ENCODE measurements at regions not wholly inside any gene's neighbourhood (a gene's known extent, or its start where the extent isn't known, plus 50 kb on each side); places are given as distances from the start of the nearest gene placed in this dataset.
"Not testable (repeated sequence)": the region's sequence is repeated elsewhere in the genome, so short reads cannot be mapped to it uniquely, and the experiment has no call there.

DNA sequence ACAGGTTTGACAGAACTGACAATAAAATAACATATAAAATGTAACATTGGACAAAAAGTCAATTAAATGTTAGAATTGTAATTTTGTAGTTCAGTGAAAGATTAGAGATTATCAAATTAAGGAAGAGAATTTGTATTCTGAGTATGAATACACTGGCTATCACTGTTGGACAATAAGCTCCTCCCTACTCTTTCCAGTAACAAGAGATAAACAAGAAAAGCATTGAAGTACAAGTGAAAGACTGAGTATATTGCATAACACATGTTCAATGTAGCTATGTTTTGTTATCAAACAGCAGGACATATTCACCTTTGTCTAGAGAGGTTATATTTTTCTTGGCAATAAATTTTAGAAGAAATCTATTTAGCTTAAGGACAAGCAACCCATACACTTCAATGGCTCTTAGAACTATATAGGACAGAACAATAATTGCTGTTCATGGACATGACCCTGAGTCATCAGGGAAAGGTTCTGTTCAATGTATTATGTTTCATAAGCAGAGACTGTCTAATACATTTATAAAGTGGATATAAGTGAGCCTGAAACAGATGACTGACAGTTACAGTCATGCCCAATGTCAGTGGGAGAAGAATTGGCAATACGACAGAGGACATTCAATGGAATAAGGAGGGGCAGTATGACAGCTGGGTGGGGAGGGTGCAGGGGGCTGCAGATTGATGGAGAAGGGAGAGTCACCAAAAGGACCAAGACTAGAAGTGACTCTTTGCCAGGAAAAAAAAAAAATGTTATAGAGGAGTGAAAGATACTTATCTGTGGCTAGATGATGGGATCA, 520.4 kb downstream of the FRK start:
- DNase-seq, result no peak

DNA sequence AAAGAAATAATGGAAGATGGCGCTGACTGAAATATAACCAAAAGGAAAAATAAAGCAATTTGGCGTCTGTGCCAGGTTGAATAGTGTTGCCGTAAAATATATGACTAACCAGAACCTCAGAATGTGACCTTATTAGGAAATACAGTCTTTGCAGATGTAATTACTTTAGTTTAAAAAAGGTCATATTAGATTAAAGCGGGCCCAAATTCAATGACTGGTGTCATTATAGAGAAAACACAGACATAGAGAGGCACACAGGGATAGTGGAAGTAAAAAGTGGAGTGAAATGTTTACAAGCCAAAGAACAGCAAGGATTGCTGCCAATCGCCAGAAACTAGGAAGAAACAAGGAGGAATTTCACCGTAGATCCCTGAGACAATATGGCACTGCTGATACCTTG, 521.2 kb downstream of the FRK start:
- DNase-seq, result no peak

DNA sequence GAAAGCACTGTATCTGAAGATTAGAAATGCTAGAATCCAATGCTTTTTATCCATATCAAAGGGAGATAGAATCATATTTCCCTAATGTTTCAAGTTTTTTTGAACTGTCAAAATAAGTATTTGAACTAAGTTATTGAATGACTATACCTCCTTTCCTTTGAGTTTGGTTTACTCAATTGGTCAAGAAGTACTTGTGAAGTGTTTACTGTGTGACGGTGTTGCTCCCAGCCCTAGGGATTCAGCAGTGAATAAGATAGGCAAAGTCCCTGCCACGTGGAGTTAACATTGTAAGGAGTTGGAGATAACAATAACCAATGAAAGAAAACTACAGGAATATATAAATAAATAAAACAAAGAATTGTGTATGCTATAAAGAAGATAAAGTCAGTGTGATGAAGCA, 535.9 kb downstream of the FRK start:
- no peak for DNase-seq

DNA sequence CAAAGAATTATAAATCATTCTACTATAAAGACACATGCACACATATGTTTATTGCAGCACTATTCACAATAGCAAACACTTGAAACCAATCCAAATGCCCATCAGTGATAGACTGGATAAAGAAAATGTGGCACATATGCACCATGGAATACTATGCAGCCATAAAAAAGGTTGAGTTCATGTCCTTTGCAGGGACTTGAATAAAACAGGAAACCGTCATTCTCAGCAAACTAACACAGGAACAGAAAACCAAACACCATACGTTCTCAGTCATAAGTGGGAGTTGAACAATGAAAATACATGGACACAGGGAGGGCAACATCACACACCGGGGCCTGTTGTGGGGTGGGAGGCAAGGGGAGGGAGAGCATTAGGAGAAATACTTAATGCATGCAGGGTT, 538.9 kb downstream of the FRK start:
- not testable (repeated sequence) for DNase-seq

DNA sequence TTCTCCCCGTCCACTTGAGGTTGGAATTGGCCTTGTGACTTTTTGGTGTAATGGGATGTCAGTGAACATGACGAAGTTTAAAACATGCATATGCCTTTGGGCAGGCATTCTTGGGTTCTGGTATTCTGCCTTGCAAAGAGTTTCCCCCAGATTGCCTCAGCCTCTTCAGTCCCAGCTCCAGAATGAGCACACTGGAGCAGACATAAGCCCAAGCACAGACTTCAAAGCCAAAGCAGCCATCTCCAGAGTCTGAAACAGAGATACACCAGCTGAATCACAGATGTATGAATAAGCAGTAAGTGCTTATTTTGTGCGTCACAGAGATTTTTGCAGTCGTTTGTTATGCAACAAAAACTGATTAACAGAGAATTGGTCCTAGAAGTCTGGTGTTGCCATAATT, 546.0 kb downstream of the FRK start:
- DNase-seq, result no peak

DNA sequence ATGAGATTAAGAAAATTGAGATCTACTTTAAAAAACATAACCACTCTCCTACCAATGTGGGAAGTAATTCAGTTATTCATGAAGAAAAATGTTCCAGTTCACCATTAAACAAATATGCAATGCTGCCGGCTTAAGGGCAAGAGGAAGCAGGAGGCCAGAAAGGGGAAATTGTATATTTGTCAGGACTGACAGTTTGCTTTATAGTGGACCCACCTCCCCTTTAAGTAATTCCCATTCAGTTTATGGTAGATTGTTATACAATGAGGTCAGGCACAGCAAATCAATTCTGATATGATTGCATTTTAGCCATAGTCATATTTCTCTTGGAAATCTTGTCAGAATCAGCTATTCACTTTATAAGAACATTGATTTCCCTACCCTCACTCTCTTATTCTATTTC, 547.8 kb downstream of the FRK start:
- no peak for DNase-seq

DNA sequence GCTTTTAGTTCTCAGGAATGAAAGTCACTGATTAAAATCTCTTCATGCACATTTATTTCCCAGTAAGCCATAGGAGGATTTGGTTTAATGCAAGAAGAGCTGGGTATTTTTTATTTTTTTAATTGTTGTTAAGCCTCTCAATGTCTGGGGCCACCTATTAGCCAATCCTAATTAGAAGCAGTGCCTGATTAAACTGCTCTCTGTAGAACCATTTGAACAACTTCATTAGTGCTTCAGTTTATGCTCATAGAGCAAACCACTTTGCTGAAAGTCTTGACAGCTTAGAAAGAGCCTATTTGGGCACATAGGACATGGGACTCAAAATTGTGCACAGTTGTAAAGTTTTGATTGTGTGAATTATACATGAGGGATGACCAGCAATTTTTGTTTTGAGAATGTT, 548.9 kb downstream of the FRK start:
- no peak for DNase-seq

DNA sequence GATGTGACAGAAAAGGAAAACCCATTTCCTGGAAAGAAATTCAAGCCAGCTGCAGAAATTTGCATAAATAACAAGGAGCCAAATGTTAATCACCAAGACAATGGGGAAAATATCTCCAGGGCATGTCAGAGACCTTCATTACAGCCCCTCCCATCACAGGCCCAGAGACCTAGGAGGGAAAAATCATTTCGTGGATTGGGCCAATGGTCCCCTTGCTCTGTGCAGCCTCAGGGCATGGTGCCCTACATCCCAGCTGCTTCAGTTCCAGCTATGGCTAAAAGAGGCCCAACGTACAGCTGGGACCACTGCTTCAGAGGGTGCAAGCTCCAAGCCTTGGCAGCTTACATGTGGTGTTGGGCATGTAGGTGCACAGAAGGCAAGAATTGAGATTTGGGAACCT, 558.3 kb downstream of the FRK start:
- not testable (repeated sequence) for DNase-seq

DNA sequence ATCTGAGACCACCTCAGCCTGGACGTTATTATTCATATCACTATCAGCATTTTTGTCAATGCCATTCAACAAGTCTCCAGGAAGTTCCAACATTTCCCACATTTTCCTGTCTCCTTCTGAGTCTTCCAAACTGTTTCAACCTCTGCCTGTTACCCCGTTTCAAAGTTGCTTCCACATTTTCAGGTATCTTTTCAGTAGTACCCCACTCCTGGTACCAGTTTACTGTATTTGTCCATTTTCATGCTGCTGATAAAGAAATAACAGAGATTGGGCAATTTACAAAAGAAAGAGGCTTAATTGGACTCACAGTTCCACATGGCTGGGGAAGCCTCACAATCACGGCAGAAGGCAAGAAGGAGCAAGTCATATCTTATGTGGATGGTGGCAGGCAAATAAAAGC, 565.5 kb downstream of the FRK start:
- no peak for DNase-seq

DNA sequence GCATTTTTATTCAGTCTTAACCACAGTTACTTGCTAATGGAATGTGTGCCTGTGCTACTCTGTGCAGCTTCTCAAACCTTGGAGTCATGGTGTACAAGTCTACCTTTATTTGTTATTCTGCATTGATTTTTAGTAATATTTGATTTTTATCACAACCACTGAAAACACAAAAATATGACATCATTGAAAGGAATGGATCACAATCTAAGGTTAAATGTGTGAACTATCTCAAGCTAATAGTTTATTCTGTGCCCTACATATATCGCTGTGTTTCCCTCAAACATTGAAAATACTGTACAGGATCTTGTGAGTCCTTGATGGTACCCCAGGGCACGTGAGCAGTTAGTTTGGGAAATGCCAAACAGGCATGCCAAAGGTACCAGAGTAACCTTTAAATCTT, 573.4 kb downstream of the FRK start:
- no peak for DNase-seq

DNA sequence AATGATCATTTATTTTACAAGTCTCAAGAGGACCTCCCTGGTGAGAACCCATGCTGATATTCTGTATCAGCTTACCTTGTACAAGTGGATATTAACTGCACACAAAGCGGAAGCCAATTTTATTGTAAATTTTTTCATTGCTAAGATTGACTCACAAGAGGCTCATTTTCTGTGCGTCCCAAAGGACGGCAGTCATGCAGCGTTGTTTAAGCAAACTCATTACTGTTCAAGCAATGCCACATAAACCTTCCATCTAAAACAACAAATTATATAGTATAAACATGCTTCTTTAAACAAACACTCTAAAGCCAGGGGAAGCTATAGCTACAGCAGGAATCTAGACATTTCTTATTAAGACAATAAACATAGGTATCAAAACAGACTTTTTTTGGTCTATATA, 575.3 kb downstream of the FRK start:
- DNase-seq, result no peak

DNA sequence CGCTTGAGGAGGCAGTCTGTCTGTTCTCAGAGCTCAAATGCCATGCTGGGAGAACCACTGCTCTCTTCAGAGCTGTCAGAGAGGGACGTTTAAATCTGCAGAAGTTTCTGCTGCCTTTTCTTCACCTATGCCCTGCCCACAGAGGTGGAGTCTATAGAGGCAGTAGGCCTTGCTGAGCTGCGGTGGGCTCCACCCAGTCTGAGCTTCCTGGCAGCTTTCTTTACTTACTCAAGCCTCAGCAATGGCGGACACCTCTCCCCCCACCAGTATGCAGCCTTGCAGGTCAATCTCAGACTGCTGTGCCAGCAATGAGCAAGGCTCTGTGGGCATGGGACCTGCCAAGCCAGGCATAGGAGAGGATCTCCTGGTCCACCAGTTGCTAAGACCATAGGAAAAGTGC, 580.1 kb downstream of the FRK start:
- DNase-seq, result not testable (repeated sequence)

DNA sequence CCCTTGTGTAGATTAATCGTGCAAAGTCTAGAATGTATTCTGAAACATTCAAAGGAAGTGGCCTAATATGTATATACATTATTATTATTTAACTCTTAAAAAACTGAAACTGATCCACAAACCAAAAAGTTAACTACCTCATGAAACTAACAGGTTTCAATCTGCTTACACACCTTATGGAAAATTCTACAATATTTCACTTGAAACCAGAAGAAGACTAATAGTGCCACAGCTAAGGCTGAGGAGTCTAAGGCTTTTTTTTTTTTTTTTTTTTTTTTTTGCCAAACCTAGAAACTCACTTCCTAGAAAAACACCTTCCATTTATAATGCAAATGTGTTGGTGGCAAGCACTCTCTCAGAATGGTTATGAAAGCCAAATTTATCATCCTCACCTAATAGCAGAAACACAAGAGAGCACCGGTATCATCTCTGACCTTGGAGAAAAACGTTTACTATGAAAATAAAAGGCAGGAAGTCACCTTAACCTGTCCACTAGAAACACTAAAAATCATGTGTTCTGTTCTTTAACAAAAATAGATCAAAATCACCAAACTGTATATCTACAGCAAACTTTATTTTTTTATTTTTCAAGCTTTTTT, 586.1 kb downstream of the FRK start:
- no peak for DNase-seq

DNA sequence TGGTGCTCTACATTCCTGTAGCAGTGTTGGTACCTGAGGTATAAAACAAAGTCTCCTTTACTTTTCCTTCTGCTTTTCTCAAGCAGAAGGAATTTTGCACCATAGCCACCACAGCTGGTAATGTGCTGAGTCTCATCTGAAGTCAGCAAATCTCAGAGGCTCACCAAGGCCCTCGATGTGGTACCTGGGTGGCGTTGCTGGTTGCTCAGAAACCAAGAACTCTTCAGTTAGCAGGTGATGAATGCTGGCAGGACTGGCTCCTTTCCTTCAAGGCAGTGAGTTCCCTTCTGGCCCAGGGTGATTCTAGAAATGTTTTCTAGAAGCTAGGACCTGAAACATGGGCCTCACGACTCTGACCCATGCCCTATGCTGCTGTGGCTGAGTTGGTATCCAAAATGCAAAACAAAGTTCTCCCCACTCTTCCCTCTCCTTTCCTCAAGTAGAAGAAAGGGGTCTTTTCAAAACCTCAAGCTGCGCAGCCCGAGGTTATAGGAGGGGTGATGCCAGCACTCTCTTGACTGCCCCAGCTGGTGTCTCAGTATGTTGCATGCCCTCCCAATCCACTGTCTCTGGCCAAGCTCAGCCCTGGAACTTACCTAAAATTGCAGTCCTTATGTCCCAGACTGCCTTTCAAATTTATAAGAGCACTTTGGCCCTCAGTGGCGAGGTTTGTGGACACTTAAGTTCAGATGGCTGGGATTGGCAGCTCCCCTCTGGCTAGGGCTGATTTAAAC, 592.3 kb downstream of the FRK start:
- DNase-seq, result no peak

DNA sequence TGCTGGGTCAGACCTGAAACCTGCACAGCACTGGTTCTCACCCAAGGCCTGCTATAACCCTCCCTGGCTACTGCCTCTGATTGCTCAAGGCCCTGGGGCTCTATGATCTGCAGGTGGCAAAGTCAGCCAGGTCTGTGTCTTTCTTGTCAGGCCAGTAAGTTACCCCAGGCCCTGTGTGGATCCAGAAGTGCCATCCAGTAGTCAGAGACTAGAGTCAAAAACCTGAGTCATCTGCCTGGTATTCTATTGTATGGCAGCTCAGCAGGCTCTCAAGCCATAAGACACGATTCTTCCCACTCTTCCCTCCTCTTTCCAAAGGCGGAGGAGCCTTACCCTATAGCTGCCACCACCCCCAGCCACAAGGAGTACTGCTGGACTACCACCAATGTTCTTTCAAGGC, 593.0 kb downstream of the FRK start:
- no peak for DNase-seq

DNA sequence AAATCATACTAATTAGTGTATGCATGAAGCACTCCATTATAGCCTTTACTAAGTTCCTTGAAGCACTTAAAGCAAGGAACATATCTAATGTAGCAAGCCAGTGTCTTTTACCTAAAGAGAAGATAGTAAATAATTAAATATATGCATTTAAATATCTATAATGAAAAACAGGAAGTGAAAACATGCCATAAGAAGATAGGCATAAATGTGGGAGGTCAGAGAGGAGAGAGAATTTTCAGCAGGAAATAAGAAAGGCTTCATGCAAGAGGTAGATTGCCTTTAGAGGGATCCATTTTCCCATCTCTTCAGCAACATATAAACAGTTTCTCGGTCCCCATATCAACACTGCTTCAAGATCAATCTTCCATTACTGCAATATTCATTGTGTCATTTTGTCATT, 599.8 kb downstream of the FRK start:
- DNase-seq, result no peak

DNA sequence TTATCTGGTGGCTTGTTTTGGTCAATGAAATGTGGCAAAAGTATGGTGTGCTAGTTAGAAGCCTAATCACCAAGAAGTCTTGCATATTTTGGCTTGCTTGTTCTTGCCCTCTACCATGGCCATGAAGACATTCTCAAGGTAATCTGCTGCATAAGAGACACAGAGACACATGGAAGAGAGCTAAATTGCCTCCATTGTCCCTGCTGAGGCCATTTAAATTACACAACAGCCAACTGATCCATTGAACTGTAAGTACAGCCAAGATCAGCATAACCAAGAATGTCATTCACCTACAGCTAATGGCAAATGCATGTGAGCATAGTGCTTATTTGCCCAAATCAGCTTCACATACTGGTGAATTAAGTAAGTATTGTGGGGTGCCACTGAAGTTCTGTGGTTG, 603.8 kb downstream of the FRK start:
- no peak for DNase-seq

DNA sequence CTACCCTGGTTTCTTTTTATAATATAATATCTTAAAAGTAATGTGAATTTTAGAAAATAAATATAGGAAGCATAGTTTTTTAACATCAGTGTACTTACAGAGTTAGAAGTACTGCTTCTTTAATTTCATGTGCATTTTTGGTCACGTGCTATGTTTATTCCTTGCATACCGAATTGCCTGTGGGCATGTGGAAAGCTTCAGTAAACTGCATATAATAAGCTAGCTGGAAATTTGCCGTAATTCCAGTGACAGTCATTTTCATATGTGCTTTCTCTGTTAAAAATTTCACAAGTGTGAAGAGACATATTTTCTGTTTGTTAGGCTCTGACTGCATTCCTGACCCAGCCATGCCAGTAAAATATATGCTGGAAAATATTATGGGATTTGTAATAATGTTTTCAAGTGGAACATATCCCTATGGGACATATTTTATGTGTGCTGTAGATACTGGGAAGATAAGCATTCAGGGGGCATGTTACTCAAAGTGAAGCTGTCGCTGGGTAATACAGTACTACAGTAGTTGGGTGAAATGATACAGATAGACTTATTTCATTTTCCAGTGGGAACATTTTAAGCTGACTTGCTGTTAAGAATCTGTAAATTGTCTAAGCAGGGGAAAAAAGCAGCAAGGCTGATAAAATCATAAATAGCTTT, 616.7 kb downstream of the FRK start:
- DNase-seq, result no peak

DNA sequence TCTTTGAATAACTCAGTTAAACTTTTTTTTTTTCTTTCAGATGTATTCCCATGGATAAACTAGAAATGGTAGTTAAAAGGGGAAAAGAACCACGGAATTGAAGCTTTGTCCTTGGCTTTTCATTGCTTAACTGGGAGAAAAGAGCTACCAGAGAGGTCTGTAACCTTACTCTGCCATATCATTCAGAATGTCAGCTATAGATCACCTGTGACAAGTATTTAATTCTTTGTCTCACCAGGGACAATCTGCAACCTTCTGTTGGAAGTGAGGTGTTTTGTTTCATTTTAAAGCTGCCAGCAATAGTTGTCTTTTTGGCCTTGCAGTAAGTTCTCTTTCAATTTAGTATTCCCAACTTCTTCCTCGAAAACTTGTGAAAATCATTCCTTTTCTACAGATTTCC, 618.4 kb downstream of the FRK start:
- no peak for DNase-seq

DNA sequence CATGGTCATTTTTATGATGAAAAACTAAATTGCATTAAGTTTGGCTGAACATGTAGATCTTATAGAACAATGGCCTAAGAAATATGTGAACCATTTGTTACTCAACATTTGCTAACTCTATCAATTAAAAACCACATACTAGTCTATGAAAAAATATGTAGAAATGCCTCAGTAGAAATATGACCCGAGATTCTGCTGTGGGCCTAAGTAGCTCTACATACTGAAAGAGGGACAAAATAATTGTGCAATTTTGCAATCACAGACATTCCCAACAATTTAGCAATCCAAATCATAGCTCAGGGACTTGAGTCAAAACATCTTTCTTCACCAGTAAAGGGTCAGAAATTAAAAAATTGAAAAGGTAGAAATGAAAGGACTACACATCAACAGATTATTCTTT, 619.0 kb downstream of the FRK start:
- DNase-seq, result no peak

DNA sequence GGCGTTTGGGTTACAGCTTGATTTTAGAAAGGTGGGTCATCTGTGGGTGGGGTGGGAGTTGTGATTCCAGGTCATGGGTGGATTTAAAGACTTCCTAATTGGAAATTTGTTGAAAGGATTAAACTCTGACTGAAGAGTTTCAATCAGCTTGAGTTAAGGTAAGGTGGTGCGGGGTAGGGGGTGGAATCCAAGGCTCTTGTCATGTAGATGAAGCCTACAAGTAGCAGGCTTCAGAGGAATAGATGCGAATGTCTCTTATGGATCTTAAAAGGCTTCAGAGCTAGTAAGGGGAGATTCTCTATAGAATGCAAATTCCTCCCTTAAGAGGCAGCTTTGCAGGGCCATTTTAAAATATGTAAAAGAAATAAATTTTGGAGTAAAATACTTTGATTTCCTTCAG, 645.3 kb downstream of the FRK start:
- no peak for DNase-seq

DNA sequence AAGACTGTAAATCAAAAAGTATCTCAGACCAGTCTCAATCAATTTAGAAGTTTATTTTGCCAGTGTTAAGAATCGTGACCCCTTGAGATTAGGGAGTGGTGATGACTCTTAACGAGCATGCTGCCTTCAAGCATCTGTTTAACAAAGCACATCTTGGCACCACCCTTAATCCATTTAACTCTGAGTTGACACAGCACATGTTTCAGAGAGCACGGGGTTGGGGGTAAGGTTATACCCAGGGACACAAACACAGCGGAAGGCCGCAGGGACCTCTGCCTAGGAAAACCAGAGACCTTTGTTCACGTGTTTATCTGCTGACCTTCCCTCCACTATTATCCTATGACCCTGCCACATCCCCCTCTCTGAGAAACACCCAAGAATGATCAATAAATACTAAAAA, 645.8 kb downstream of the FRK start:
- not testable (repeated sequence) for DNase-seq

DNA sequence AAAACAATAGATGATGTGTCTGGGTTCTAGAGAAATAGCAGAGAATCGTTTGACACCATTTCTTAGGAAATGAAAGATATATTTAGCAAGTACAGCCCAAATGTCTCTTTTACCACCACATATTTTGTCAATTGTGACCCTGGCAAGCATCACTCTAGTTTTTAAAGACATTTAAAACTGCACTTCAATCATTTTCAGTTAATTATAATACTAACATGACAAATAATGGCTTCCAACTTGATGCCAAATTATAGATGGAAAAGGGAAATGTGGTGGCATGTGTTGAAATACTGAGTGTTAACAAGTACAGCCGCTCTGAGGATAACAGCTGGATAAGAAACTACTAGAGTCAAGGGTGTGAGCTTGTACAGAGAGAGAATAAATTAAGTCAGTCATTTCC, 648.9 kb downstream of the FRK start:
- DNase-seq, result no peak

DNA sequence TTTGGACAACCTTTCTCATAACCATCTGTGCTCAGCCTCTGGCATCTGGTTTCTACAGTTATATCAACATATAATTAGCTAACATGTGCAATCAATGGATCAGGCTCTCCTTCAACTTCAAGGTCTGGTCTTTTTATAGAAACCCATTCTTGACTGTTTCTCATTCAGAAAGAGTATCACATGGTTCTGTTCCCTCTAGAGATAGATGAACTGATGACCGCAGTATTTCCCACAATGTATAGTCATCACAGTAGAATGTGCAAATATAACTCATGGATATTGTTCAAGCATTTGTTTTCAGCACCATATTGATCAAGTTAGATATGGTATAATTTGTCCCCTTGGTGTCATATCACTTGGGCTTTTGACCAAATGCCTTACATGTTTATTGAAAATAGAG, 656.2 kb downstream of the FRK start:
- no peak for DNase-seq
